Neural cell (in vitro differentiated cells): ENCODE measurements at regions not wholly inside any gene's neighbourhood (a gene's known extent, or its start where the extent isn't known, plus 50 kb on each side); places are given as distances from the start of the nearest gene placed in this dataset.

Source experiments
- H2AFZ ChIP-seq: fragments of 200-600, 300-800 bp; sonication (generic), shearing (Covaris generic); 2 replicates; pipeline ENCODE4 v1.6.0; 2014; ENCODE audit warnings: low read depth, mild to moderate bottlenecking, antibody characterized with exemption, low read length, moderate library complexity
- H3F3A ChIP-seq: fragments of 200-600 bp; shearing (Covaris generic); 2 replicates; pipeline ENCODE4 v1.6.1; 2016; ENCODE audit warnings: mild to moderate bottlenecking, moderate library complexity, mixed read lengths, antibody characterized with exemption, low read length; ENCODE audit not compliant: insufficient read depth, poor library complexity, severe bottlenecking
- H3K27ac ChIP-seq: fragments of 200-600, 300-800 bp; sonication (generic), shearing (Covaris generic); 2 replicates; pipeline ENCODE4 v1.5.1; 2014; ENCODE audit warnings: mild to moderate bottlenecking, low read length, moderate library complexity
- H3K27me3 ChIP-seq: fragments of 300-800, 200-600 bp; sonication (generic), shearing (Covaris generic); 2 replicates; pipeline ENCODE4 v1.6.0; 2014; ENCODE audit warnings: mild to moderate bottlenecking, low read depth, low read length, moderate library complexity; ENCODE audit not compliant: insufficient read depth
- H3K36me3 ChIP-seq: fragments of 300-800, 200-600 bp; sonication (generic), shearing (Covaris generic); 2 replicates; pipeline ENCODE4 v1.5.1; 2014; ENCODE audit warnings: mild to moderate bottlenecking, antibody characterized with exemption, low read length, moderate library complexity; ENCODE audit not compliant: insufficient read depth
- H3K4me2 ChIP-seq: fragments of 300-800, 200-600 bp; sonication (generic), shearing (Covaris generic); 2 replicates; pipeline ENCODE4 v1.6.0; 2014; ENCODE audit warnings: mild to moderate bottlenecking, low read length
- H3K4me3 ChIP-seq: fragments of 300-800, 200-600 bp; sonication (generic), shearing (Covaris generic); 2 replicates; pipeline ENCODE4 v1.5.1; 2014; ENCODE audit warnings: mild to moderate bottlenecking, low read length, moderate library complexity
- H3K79me2 ChIP-seq: fragments of 200-600 bp; shearing (Covaris generic); replicated peaks from 2 replicates; pipeline ENCODE4 v1.6.0; 2014; ENCODE audit warnings: mild to moderate bottlenecking, low read length, moderate library complexity; ENCODE audit not compliant: insufficient read depth
- H3K9ac ChIP-seq: fragments of 300-800, 200-600 bp; sonication (generic), shearing (Covaris generic); 2 replicates; pipeline ENCODE4 v1.6.1; 2016; ENCODE audit warnings: mild to moderate bottlenecking, low read length, mixed read lengths
- H3K9me2 ChIP-seq: fragments of 200-600 bp; shearing (Covaris generic); 2 replicates; pipeline ENCODE4 v1.6.1; 2016; ENCODE audit warnings: mild to moderate bottlenecking, low read length, mixed read lengths; ENCODE audit not compliant: insufficient read depth
- H3K9me3 ChIP-seq: fragments of 200-600, 300-800 bp; sonication (generic), shearing (Covaris generic); 2 replicates; pipeline ENCODE4 v1.6.1; 2016; ENCODE audit warnings: mild to moderate bottlenecking, mixed run types, low read length, moderate library complexity, mixed read lengths
- H4K20me1 ChIP-seq: fragments of 200-600 bp; shearing (Covaris generic); 2 replicates; pipeline ENCODE4 v1.6.1; 2016; ENCODE audit warnings: mild to moderate bottlenecking, mixed run types; ENCODE audit not compliant: insufficient read depth
- CTCF ChIP-seq: fragments of 450-650 bp; IDR thresholded peaks from 2 replicates; pipeline ENCODE4 v1.5.1; 2014; ENCODE audit warnings: antibody characterized with exemption, mild to moderate bottlenecking, moderate library complexity; ENCODE audit not compliant: poor library complexity, severe bottlenecking
- EP300 ChIP-seq: fragments of 450-650 bp; conservative IDR thresholded peaks from 2 replicates; pipeline ENCODE4 v1.6.1; 2014; ENCODE audit warnings: antibody characterized with exemption, mild to moderate bottlenecking, moderate library complexity; ENCODE audit not compliant: poor library complexity, severe bottlenecking
- EZH2 ChIP-seq: fragments of 200-600, 300-800 bp; shearing (Covaris generic), sonication (generic); IDR thresholded peaks from 2 replicates; pipeline ENCODE4 v1.6.1; 2014; ENCODE audit warnings: antibody characterized with exemption, low read length, borderline replicate concordance, mild to moderate bottlenecking; ENCODE audit not compliant: insufficient read depth, poor library complexity, severe bottlenecking
- MXI1 ChIP-seq: fragments of 450-650 bp; conservative IDR thresholded peaks from 2 replicates; pipeline ENCODE4 v1.6.1; 2014; ENCODE audit warnings: antibody characterized with exemption, mild to moderate bottlenecking; ENCODE audit not compliant: poor library complexity, severe bottlenecking
- POLR2AphosphoS5 ChIP-seq: IDR thresholded peaks from 2 replicates; pipeline ENCODE4 v1.6.1; 2012
- RAD21 ChIP-seq: fragments of 450-650 bp; conservative IDR thresholded peaks from 2 replicates; pipeline ENCODE4 v1.6.1; 2014; ENCODE audit warnings: antibody characterized with exemption, mild to moderate bottlenecking, moderate library complexity
- SMC3 ChIP-seq: fragments of 450-650 bp; conservative IDR thresholded peaks from 2 replicates; pipeline ENCODE4 v1.6.1; 2014; ENCODE audit warnings: antibody characterized with exemption, mild to moderate bottlenecking, moderate library complexity; ENCODE audit not compliant: poor library complexity
- TAF1 ChIP-seq: IDR thresholded peaks from 2 replicates; pipeline ENCODE4 v1.6.1; 2012; ENCODE audit warnings: low read depth
- TF ChIP-seq, protein P1 (sequence below): IDR thresholded peaks from 2 replicates; pipeline ENCODE4 v1.6.1; 2012; ENCODE audit warnings: borderline replicate concordance

DNA sequence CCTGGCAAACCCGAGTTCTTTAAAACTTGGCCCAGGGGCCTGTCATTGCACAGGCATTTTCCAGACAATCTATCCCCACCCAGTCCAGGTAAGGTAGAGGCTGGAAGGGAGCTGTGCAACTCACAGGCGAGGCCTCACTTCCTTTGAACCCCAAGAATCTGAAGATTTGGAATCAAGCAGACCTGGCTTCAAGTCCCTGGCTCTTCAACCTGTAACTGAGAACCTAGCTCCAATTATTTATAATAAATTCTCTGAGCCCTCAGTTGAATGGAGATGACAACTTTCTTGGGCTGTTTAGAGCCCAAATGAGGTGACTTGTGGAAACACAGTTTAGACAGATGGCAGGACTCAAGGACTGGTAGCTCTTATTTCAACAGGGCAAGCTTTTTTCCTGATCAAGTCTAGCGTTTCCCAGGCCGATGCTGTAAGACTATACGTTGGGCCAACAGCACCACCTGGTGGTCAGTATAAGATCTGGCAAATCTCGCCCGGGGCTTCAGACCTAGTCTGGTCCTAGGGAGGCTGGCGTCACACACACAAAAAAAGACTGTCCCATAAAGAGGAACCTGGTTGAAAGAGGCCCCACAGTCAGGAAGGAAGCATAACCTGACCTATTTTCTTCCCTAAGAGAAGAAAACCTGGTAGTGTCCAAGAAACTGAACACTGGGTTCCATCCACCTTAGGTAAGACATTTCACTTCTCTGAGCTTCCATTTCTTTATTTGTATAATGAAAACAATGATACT lies 117.9 kb downstream of the C17orf67 start:
- Histone ChIP-seq H3K36me3 (no peaks in the 10 kb centered on the region), H4K20me1 (no peaks in the 10 kb centered on the region), H3K4me3 (no peak overlapping the region), H3K9ac (no peak overlapping the region), H3K27ac (no peak overlapping the region), H3K9me2 (no peaks in the 10 kb centered on the region), H3K4me2 (no peak overlapping the region), H3F3A (no peaks in the 10 kb centered on the region), H3K9me3 (no peaks in the 10 kb centered on the region), H3K27me3 (no peaks in the 10 kb centered on the region), H2AFZ (no peak overlapping the region), H3K79me2 (no peaks in the 10 kb centered on the region)
- TF ChIP-seq RAD21 (peak; percentile 91), TAF1 (no peak), CTCF (peak; percentile 90), EP300 (no peak), SMC3 (peak; percentile 95)
- TF ChIP-seq, protein P1, sequence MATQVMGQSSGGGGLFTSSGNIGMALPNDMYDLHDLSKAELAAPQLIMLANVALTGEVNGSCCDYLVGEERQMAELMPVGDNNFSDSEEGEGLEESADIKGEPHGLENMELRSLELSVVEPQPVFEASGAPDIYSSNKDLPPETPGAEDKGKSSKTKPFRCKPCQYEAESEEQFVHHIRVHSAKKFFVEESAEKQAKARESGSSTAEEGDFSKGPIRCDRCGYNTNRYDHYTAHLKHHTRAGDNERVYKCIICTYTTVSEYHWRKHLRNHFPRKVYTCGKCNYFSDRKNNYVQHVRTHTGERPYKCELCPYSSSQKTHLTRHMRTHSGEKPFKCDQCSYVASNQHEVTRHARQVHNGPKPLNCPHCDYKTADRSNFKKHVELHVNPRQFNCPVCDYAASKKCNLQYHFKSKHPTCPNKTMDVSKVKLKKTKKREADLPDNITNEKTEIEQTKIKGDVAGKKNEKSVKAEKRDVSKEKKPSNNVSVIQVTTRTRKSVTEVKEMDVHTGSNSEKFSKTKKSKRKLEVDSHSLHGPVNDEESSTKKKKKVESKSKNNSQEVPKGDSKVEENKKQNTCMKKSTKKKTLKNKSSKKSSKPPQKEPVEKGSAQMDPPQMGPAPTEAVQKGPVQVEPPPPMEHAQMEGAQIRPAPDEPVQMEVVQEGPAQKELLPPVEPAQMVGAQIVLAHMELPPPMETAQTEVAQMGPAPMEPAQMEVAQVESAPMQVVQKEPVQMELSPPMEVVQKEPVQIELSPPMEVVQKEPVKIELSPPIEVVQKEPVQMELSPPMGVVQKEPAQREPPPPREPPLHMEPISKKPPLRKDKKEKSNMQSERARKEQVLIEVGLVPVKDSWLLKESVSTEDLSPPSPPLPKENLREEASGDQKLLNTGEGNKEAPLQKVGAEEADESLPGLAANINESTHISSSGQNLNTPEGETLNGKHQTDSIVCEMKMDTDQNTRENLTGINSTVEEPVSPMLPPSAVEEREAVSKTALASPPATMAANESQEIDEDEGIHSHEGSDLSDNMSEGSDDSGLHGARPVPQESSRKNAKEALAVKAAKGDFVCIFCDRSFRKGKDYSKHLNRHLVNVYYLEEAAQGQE = no peak

- no peak overlapping the region for H3K4me2 ChIP-seq
- no peaks in the 10 kb centered on the region for H3K9me2 ChIP-seq
- no peak for TF ChIP-seq EP300
- TF ChIP-seq MXI1 = no peak
- TF ChIP-seq, protein P1 = no peak
- no peak for TF ChIP-seq POLR2AphosphoS5
- no peak for TF ChIP-seq RAD21
- no peak for TF ChIP-seq SMC3
- TF ChIP-seq EZH2 = no peak
- no peak for TF ChIP-seq CTCF
- H3K4me3 ChIP-seq = no peak overlapping the region
- H3K36me3 ChIP-seq = no peaks in the 10 kb centered on the region
- H3K9ac ChIP-seq = no peak overlapping the region
- no peaks in the 10 kb centered on the region for H3K79me2 ChIP-seq
- no peak overlapping the region for H2AFZ ChIP-seq
- no peaks in the 10 kb centered on the region for H4K20me1 ChIP-seq
- no peaks in the 10 kb centered on the region for H3F3A ChIP-seq
- no peaks in the 10 kb centered on the region for H3K27me3 ChIP-seq
- H3K9me3 ChIP-seq = no peaks in the 10 kb centered on the region
- no peak overlapping the region for H3K27ac ChIP-seq
Observed at GRCh38 chr17:56717471-56717870, 116.2 kb downstream of the C17orf67 start.
